K562 (cell line): ENCODE measurements at regions not wholly inside any gene's neighbourhood (a gene's known extent, or its start where the extent isn't known, plus 50 kb on each side); places are given as distances from the start of the nearest gene placed in this dataset.

Source experiments
- ATAC-seq: fragments of 200-7000 bp; cut with Tn5 transposase; 3 replicates; pipeline ENCODE4 v1.9.1; 2020; ENCODE audit warnings: moderate library complexity
- BruUV-seq: library from RNA; stranded (reverse); fragments of 400-500 nt; replicated peaks from 2 replicates; lab custom pipeline; 2021; lab: Mats Ljungman, UMichigan
- CTCF ChIA-PET: fragments of 300-600 bp; formaldehyde crosslinking; extraction: SDS; loops from one replicate; lab custom pipeline; 2021; ENCODE audit warnings: low intra/inter-chr PET ratio; lab: Yijun Ruan, JAX
- POLR2A ChIA-PET: fragments of 300-600, 350-650 bp; sonication (Branson Sonifier 250); formaldehyde crosslinking; extraction: SDS; loops from one replicate; lab custom pipeline; 2021; ENCODE audit warnings: antibody characterized with exemption, inconsistent platforms; lab: Yijun Ruan, JAX
- DNase-seq, 4 experiments: peaks; one replicate each; pipeline versions ENCODE4 v3.0.0 to v3.0.0-alpha.2; 2011 to 2018; ENCODE audit warnings: low spot score in 3 of 4, mixed read lengths in 3 of 4; ENCODE audit errors: extremely low read depth in 1 of 4
- FAIRE-seq: peaks from 2 replicates; lab custom pipeline; 2011; peaks lifted over from hg19 to GRCh38; lab: Jason Lieb, UNC
- H2AFZ ChIP-seq: 2 replicates; pipeline ENCODE4 v1.6.0; 2011; ENCODE audit warnings: low read depth, low read length, control low read depth, inconsistent platforms
- H3K27ac ChIP-seq: fragments of 200-600 bp; 3 replicates; pipeline ENCODE4 v1.8.0; 2011; ENCODE audit warnings: low read depth, mild to moderate bottlenecking, control low read depth, inconsistent platforms, low read length, moderate library complexity, mixed read lengths; ENCODE audit errors: extremely low read depth
- H3K27me3 ChIP-seq, 2 experiments: fragments of 300-600 bp in 1 of 2; 2 replicates in 1 of 2; 3 replicates in 1 of 2; pipeline versions ENCODE4 v1.6.0 to v1.8.0; 2011; ENCODE audit warnings: inconsistent platforms in 2 of 2, low read length in 2 of 2, mild to moderate bottlenecking in 1 of 2, mixed read lengths in 1 of 2, moderate library complexity in 1 of 2; ENCODE audit not compliant: control insufficient read depth in 2 of 2, insufficient read depth in 2 of 2
- H3K36me3 ChIP-seq: fragments of 300-600 bp; 3 replicates; pipeline ENCODE4 v1.8.0; 2011; ENCODE audit warnings: mild to moderate bottlenecking, low read length, inconsistent platforms; ENCODE audit not compliant: control insufficient read depth, insufficient read depth
- H3K4me1 ChIP-seq, 2 experiments: fragments of 200-600 bp in 1 of 2; replicated peaks in 1 of 2; 2 replicates in 1 of 2; 3 replicates in 1 of 2; pipeline versions ENCODE4 v1.5.1 to v1.8.0; 2011; ENCODE audit warnings: inconsistent platforms in 2 of 2, low read length in 2 of 2, mild to moderate bottlenecking in 1 of 2, mixed read lengths in 1 of 2, moderate library complexity in 1 of 2; ENCODE audit not compliant: control insufficient read depth in 2 of 2, insufficient read depth in 2 of 2
- H3K4me2 ChIP-seq: 2 replicates; pipeline ENCODE4 v1.6.1; 2011; ENCODE audit warnings: low read length, control low read depth, inconsistent platforms, mixed read lengths; ENCODE audit not compliant: insufficient read depth
- H3K4me3 ChIP-seq: fragments of 200-600 bp; sonication (generic), shearing (Covaris generic); 2 replicates; pipeline ENCODE4 v1.5.1; 2016; ENCODE audit warnings: control low read depth, inconsistent platforms
- H3K79me2 ChIP-seq: fragments of 200-600 bp; 3 replicates; pipeline ENCODE4 v1.8.0; 2011; ENCODE audit warnings: low read length, inconsistent platforms; ENCODE audit not compliant: control insufficient read depth, insufficient read depth
- H3K9ac ChIP-seq, 2 experiments: 2 replicates each; pipeline versions ENCODE4 v1.6.0 to v1.6.1; 2011; ENCODE audit warnings: low read depth in 2 of 2, low read length in 2 of 2, control low read depth in 1 of 2, inconsistent platforms in 1 of 2, mild to moderate bottlenecking in 1 of 2, mixed read lengths in 1 of 2; ENCODE audit not compliant: insufficient read depth in 1 of 2
- H3K9me1 ChIP-seq: one replicate; pipeline ENCODE4 v1.6.0; 2011; ENCODE audit warnings: inconsistent platforms, mild to moderate bottlenecking, low read length, moderate library complexity; ENCODE audit not compliant: control insufficient read depth, insufficient read depth
- H3K9me3 ChIP-seq: replicated peaks from 2 replicates; pipeline ENCODE4 v1.5.1; 2011; ENCODE audit warnings: low read depth, low read length, inconsistent platforms; ENCODE audit not compliant: control insufficient read depth, insufficient read depth
- H4K20me1 ChIP-seq: replicated peaks from 2 replicates; pipeline ENCODE4 v1.6.1; 2011; ENCODE audit warnings: low read length, inconsistent platforms, mixed read lengths; ENCODE audit not compliant: control insufficient read depth, insufficient read depth
- CTCFL ChIP-seq: IDR thresholded peaks from 2 replicates; pipeline ENCODE4 v1.6.1; 2011; ENCODE audit warnings: borderline replicate concordance, low read depth, mild to moderate bottlenecking, moderate library complexity, low read length; ENCODE audit not compliant: insufficient read depth, poor library complexity, severe bottlenecking
- GATAD2B ChIP-seq: fragments of 450-650 bp; IDR thresholded peaks from 2 replicates; pipeline ENCODE4 v1.6.1; 2017; ENCODE audit warnings: mild to moderate bottlenecking, borderline replicate concordance
- HINFP ChIP-seq: fragments of 450-650 bp; conservative IDR thresholded peaks from 2 replicates; pipeline ENCODE4 v1.6.1; 2016; ENCODE audit warnings: missing genetic modification characterization, low read depth, mild to moderate bottlenecking, control low read depth, missing compliant biosample characterization
- HNRNPH1 ChIP-seq: fragments of 200-400 bp; formaldehyde crosslinking; optimal IDR thresholded peaks from 2 replicates; pipeline ENCODE3; 2017; ENCODE audit warnings: low read depth, mild to moderate bottlenecking, low read length, moderate library complexity
- MAZ ChIP-seq, 2 experiments: fragments of 450-650 bp in 1 of 2; sonication (generic) in 1 of 2; formaldehyde crosslinking; IDR thresholded peaks in 1 of 2; conservative IDR thresholded peaks in 1 of 2; 2 replicates each; pipeline versions ENCODE4 v1.4.0 to v1.5.0; 2020; ENCODE audit warnings: mild to moderate bottlenecking in 1 of 2, missing genetic modification reagents in 1 of 2
- PCBP1 ChIP-seq: fragments of 200-400 bp; formaldehyde crosslinking; IDR thresholded peaks from 2 replicates; pipeline ENCODE4 v1.6.1; 2018; ENCODE audit warnings: mild to moderate bottlenecking, low read depth, low read length; ENCODE audit not compliant: poor library complexity, severe bottlenecking
- TAF15 ChIP-seq: fragments of 200-400 bp; formaldehyde crosslinking; IDR thresholded peaks from 2 replicates; pipeline ENCODE4 v1.6.1; 2017; ENCODE audit warnings: mild to moderate bottlenecking, low read depth, low read length, moderate library complexity
- ZFP1 ChIP-seq: fragments of 450-650 bp; formaldehyde crosslinking; IDR thresholded peaks from 2 replicates; pipeline ENCODE4 v1.4.0; 2020; ENCODE audit warnings: mild to moderate bottlenecking, mixed read lengths
- ZNF124 ChIP-seq: sonication (generic); formaldehyde crosslinking; IDR thresholded peaks from 2 replicates; pipeline ENCODE4 v1.8.1; 2022; ENCODE audit warnings: missing genetic modification reagents
- ZNF224 ChIP-seq: sonication (generic); formaldehyde crosslinking; IDR thresholded peaks from 2 replicates; pipeline ENCODE4 v1.8.0; 2022; ENCODE audit warnings: mild to moderate bottlenecking, missing genetic modification reagents
- ZNF347 ChIP-seq: fragments of 450-650 bp; formaldehyde crosslinking; IDR thresholded peaks from 2 replicates; pipeline ENCODE4 v1.4.0; 2020; ENCODE audit warnings: low read depth, mild to moderate bottlenecking, moderate library complexity
- WGBS: fragments of 100-300 bp; shearing (Covaris generic); methylation state at CpG from one replicate; pipeline ENCODE4 v1.1.6; 2016; ENCODE audit warnings: low coverage, mixed read lengths; ENCODE audit not compliant: insufficient coverage; ENCODE audit errors: missing lambda C conversion rate; 5-methylcytosine and 5-hydroxymethylcytosine counted together
- in situ Hi-C: fragments of 300-500 bp; cut with MboI; formaldehyde crosslinking; loops from 4 replicates; pipeline ENCODE4 v1.15.0; 2018; ENCODE audit warnings: inconsistent platforms, mixed read lengths
- intact Hi-C: fragments of 100-400 bp; cut with micrococcal nuclease; formaldehyde crosslinking; loops from 2 replicates; pipeline ENCODE4 v1.14.2; 2022
- TF ChIP-seq, protein P1 (sequence below): sonication (generic); formaldehyde crosslinking; IDR thresholded peaks from 2 replicates; pipeline ENCODE4 v1.8.0; 2022; ENCODE audit warnings: mild to moderate bottlenecking, missing genetic modification reagents
- TF ChIP-seq, protein P2 (sequence below): IDR thresholded peaks from 3 replicates; pipeline ENCODE4 v1.6.1; 2011; ENCODE audit warnings: borderline replicate concordance, mild to moderate bottlenecking, moderate library complexity; ENCODE audit not compliant: insufficient read length; ENCODE audit errors: extremely low read depth

- TF ChIP-seq HINFP (tag) (no peak), GATAD2B (no peak), ZNF224 (no peak)
- TF ChIP-seq, protein P1, sequence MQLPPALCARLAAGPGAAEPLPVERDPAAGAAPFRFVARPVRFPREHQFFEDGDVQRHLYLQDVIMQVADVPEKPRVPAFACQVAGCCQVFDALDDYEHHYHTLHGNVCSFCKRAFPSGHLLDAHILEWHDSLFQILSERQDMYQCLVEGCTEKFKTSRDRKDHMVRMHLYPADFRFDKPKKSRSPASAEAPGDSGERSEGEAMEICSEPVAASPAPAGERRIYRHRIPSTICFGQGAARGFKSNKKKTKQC (CRISPR knock-in tag): no peak
- TF ChIP-seq, protein P2, sequence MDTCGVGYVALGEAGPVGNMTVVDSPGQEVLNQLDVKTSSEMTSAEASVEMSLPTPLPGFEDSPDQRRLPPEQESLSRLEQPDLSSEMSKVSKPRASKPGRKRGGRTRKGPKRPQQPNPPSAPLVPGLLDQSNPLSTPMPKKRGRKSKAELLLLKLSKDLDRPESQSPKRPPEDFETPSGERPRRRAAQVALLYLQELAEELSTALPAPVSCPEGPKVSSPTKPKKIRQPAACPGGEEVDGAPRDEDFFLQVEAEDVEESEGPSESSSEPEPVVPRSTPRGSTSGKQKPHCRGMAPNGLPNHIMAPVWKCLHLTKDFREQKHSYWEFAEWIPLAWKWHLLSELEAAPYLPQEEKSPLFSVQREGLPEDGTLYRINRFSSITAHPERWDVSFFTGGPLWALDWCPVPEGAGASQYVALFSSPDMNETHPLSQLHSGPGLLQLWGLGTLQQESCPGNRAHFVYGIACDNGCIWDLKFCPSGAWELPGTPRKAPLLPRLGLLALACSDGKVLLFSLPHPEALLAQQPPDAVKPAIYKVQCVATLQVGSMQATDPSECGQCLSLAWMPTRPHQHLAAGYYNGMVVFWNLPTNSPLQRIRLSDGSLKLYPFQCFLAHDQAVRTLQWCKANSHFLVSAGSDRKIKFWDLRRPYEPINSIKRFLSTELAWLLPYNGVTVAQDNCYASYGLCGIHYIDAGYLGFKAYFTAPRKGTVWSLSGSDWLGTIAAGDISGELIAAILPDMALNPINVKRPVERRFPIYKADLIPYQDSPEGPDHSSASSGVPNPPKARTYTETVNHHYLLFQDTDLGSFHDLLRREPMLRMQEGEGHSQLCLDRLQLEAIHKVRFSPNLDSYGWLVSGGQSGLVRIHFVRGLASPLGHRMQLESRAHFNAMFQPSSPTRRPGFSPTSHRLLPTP: no peak
Observed at GRCh38 chr16:51888016-51888415, 658.9 kb downstream of the TOX3 start (continued).

- Histone ChIP-seq H3K4me3 (no peak overlapping the region), H3K9me3 (no peaks in the 10 kb centered on the region), H3K4me2 (no peak overlapping the region), H3K9me1 (no peaks in the 10 kb centered on the region), H2AFZ (no peak overlapping the region), H3K4me1 (no peaks in the 10 kb centered on the region), H3K9ac (no peak overlapping the region), H3K27me3 (no peaks in the 10 kb centered on the region), H3K27ac (no peak overlapping the region), H3K79me2 (no peaks in the 10 kb centered on the region), H4K20me1 (no peaks in the 10 kb centered on the region), H3K36me3 (no peaks in the 10 kb centered on the region)
- no peak for DNase-seq
- 4% methylated on average over 2 of the region's 2 CpGs for WGBS
- no peak for ATAC-seq
- CTCF ChIA-PET: no interaction called here
- no TSS peak for BruUV-seq
- in situ Hi-C loops: no loop called here
- POLR2A ChIA-PET: no interaction called here
- intact Hi-C loops: no loop called here
- FAIRE-seq: no peak
- TF ChIP-seq ZNF124 (CRISPR knock-in tag): no peak
- no peak for TF ChIP-seq CTCFL
- no peak for TF ChIP-seq MAZ (CRISPR knock-in tag; conservative IDR thresholded peaks at IDR 0.05 in 1 of 2, IDR thresholded peaks at IDR 0.05 in 1 of 2)
- TF ChIP-seq ZFP1 (CRISPR knock-in tag): no peak
- no peak for TF ChIP-seq HNRNPH1
- TF ChIP-seq PCBP1: no peak
- no peak for TF ChIP-seq TAF15
- TF ChIP-seq ZNF347: no peak
Observed at GRCh38 chr16:51886456-51886855, 660.5 kb downstream of the TOX3 start.
